Mammary epithelial cell (primary cell): ENCODE measurements at regions not wholly inside any gene's neighbourhood (a gene's known extent, or its start where the extent isn't known, plus 50 kb on each side); places are given as distances from the start of the nearest gene placed in this dataset.

Source experiments
- CTCF ChIP-seq, 2 donors: IDR thresholded peaks in 1 of 2; conservative IDR thresholded peaks in 1 of 2; 2 replicates each; pipeline ENCODE4 v1.5.1; 2011 to 2012; ENCODE audit warnings: inconsistent platforms in 2 of 2, low read length in 2 of 2, mild to moderate bottlenecking in 2 of 2, control low read depth in 1 of 2, low read depth in 1 of 2; ENCODE audit not compliant: insufficient read depth in 1 of 2; ENCODE audit errors: extremely low read depth in 1 of 2
- EZH2 ChIP-seq: IDR thresholded peaks from 2 replicates; pipeline ENCODE4 v1.6.1; 2012; ENCODE audit warnings: low read length, inconsistent platforms, borderline replicate concordance

- TF ChIP-seq CTCF (conservative IDR thresholded peaks at IDR 0.05 in 1 of 2, IDR thresholded peaks at IDR 0.05 in 1 of 2; ENCODE audit: extremely low read depth in 1 of 2, insufficient read depth in 1 of 2, low read depth in 1 of 2, low read length in 2 of 2): no peak
- no peak for TF ChIP-seq EZH2
Measured at GRCh38 chr13:75173457-75174356, 308.3 kb downstream of the TBC1D4 start.
